UCSD-AML1 (cell line): ENCODE measurements at regions not wholly inside any gene's neighbourhood (a gene's known extent, or its start where the extent isn't known, plus 50 kb on each side); places are given as distances from the start of the nearest gene placed in this dataset.

ENCODE experiments used
- DNase-seq: peaks from one replicate; lab custom pipeline; 2025; ENCODE audit not compliant: unreplicated experiment; lab: John Stamatoyannopoulos, UW

DNA sequence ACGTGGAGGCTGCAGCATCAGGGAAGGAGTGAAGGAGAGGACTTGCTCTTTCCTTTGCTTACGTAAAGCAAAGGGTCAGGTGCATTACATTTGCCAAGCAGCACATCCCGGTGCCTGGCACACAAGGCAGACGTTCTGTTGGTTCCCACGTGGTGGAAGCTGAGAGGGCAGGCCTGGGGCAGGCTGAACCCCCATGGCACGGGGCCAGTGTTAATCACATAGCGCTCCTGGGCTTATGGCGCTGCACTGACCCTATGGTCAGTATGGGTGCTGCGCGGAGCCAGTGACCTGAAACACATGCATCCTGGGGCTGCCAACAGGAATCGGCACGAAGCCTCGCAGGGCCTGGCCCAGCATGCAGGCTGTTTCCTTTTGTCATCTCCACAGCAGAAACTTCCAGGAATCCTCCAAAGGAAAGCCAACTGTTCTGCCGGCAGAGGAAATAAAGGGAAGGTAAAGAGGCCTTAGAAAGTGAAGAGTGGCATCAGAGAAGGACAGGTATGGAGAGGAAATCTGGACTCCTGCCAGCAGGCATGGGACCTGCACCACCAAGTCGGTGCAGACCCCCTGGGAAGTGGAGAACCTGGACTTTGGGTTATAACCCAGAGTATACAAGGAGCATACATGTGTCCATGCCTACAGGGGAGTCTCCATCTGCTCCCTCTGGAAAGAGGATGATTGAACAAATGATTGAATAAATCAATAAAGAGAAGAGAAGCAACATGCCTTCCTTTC lies 560.2 kb downstream of the TCERG1L start:
- DNase-seq = no peak

DNA sequence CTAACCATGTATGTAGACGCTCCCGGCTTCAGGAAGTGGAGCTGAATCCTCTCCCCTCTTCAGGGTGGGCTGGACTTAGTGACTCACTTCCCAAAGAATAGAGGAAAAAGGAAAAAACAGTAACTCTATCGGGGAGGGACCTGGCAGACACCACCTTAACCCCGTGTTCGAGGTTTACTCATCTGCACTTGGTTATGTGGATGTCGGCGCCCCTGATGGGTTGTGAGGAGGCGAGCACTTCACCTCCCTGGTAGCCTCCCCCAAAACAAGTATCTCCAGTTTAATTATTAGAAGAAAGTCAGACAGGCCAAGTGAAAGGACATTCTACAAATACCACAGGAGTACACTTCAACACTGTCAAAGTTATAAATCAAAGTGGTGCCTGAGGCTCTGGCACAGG lies 559.7 kb downstream of the TCERG1L start:
- no peak for DNase-seq

DNA sequence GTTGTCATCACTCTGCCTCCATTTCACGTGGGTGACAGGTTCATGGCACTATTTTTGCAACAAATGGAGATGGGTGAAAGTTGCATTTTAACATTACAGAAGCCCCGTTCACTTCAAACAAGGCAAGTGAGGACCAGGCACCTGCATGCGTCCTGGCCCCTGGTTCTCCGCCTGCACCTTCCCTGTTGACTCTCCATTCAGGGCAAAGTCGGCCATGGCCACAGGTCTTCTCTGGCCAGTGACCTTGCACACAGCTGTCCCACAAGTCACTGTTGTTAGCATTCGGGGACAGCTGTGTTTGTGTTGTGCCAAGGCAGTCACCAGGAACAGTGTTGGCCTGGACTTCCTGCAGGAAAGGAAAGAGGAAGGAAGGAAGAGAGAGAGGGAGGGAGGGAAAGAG lies 554.9 kb downstream of the TCERG1L start:
- no peak for DNase-seq

DNA sequence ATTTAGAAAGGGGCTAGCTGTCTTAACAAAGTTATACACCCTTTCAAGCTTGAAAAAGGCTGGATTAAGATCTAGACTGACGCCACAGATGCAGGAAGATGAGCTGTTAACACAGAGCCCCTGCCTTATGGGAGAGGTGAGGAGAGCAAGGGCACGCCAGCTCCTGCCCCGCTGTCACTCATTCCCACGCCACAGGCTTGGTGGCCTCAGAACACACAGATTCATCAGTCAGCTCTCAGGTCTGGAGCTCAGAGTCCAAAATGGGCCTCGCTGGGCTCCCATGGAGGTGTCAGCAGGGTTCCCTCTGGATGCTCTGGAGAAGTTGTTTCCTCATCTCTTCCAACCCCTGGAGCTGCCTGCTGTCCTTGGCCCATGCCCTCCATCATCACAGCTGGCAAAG lies 554.2 kb downstream of the TCERG1L start:
- DNase-seq = no peak

DNA sequence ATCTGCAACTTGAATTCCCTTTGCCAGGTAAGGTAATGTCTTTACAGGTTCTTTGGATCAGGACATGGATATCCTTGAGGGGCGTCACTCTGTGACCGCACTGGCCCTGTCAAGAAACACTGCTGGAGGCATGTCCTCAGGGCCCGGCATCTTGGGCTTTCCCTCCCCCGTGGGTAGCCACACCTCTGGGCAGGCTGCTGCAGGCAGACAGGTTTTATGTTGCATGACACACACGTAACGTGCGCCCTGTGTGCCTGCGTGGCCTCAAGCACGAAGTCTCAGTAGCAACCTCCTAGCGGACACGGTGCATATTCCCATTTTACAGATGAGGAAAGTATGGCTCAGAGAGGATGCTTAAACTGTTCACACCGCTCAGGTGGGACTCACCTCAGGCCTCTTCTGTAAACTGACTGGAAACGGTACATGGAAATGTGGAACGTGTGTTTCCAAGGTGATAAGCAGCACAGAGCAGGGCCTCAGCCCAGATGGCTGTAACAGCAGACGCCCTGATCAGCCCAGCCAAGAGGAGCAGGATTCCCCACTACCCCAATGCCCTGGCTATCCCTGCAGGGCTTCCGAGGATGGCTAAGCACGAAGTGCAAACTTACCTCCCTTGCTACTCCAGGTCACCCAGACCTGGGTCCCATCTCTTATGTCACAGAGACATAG lies 553.6 kb downstream of the TCERG1L start:
- DNase-seq = no peak

DNA sequence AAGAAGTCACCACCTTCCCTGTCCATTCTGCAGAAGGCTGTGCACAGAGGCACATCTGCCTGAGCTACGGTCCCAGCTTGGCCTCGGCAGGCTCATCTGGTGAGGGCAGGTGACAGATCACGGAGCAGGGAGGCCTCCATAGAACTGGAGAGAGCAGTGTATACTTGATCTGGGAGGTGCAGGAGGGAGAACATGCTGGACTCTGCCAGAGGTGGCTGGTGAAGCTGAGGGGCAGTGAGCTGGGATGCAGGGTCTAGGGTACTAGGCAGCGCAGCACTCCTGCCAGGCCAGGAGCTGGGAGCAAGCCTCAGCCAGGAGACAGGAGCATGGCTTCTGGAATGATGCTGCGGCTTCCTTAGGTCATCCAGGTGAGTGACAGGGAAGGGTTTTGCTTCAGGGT lies 553.0 kb downstream of the TCERG1L start:
- DNase-seq = no peak

DNA sequence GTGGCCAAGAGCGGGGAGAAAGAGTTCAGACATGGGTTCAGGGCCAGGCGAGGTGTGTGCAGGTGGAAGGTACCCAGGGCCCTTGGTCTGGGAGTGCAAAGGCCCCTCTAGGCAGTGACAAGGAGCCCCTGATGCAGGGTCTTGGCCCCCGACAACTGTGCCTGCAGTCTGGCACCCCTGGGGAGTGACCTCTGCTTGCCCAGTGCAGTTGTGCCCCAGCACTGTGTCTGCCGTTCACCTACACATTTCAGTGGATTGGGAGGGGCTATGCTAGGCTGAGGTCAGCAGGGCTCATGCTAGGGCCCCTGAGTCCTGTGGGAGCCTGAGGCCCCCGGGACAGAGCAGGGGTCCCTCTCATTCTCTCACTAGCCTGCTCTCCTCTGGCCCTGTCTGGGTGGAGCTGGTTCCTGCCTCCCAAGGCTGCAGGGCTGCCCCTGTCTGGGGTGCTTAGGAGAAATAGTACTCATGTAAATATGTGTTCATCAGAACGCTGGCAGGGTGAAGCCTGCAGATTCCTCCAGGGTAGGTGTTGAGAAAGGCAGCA lies 550.4 kb downstream of the TCERG1L start:
- no peak for DNase-seq

DNA sequence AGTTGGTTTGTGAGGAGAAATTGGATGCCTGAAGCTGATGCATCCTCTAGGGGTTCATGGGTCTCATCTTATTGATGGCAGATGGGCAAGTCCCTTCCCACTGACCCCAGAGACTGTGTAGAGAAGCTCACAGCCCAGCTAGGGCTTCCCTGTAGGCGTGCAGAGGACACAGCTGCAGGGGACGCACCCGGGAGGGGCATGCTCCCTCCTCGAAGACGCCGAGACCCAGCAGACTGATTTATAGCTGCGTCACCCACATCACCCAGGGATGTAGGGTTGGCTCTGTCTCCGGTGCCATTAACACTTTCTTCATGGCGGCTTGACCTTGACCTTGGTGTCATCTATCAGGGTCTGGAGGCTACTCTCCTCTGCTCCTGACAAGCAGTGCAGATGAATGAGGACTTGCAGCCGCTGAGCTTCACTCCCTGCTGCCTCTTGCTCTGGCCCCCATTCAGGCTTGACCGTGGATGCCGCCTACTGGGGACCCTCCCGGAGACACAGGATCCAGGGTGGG lies 549.7 kb downstream of the TCERG1L start:
- DNase-seq = no peak

DNA sequence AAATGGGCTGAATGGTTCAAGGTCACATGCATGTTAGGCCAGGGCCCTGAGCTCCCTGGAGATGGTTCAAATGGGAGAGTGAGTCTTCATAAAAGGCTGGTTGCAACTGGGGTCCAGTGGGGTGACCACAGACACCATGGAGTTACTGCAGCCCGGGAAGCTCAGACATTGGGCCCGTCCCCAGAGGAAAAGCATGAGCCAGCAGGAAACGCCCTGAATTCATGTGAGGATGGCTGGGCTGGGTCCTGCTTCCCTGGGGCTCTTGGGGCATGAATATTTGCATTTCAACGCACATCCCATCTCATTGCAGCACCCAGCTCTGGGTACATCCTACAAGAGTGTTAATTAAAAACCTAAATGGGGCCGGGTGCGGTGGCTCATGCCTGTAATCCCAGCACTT lies 549.0 kb downstream of the TCERG1L start:
- DNase-seq = no peak

DNA sequence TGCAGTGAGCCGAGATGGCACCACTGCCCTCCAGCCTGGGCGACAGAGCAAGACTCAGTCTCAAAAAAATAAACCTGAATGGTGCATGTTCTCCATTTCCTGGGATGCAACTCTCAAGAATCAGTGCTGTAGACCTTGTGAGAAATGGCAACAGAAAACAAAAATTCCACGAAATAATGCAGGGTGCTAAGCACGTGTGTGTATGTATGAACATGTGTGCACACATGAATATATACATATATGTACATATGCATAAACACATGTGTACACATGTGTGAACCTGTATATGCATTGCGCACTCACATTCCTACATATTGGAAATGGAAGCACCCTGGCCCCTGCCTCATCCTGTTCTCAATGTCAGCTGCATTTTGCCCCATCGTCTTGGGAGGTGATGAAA lies 548.5 kb downstream of the TCERG1L start:
- no peak for DNase-seq

DNA sequence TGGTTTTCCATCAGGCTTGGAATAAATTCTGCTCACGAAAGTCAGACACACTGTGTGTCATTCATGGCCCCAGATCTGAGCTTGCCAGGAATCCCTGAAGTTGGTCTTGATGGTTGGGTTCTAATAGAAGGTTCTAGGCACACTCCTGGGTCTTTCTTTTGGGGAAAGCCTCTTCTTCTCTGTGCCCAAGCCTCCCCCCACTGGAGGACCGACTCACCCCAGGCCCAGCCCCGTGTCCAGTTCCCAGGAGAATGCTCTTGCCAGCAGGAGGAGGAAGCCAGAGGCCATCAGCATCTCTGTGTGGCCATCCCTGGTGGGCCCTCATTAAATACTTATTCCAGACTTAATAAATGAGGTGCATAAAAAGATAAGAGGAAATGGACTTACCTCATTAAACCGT lies 548.0 kb downstream of the TCERG1L start:
- DNase-seq = no peak

DNA sequence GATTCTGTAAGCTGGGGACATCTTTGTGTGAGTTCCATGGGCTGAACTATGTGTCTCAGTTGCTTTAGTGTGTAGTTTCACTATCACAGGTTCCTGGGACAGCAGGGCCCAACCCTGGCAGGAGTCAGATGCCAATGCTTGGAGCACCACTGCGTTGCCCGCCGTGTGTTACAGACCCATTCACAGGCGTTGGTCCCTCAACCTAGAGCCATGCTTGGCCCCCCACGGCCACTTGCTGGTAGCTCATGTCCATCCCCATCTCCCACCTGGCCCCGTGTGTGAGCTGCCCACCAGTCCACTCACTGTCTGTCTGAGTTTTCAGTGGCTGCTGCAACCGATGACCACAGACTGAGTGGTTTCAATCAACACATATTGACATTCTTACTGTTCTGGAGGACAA lies 546.9 kb downstream of the TCERG1L start:
- no peak for DNase-seq

DNA sequence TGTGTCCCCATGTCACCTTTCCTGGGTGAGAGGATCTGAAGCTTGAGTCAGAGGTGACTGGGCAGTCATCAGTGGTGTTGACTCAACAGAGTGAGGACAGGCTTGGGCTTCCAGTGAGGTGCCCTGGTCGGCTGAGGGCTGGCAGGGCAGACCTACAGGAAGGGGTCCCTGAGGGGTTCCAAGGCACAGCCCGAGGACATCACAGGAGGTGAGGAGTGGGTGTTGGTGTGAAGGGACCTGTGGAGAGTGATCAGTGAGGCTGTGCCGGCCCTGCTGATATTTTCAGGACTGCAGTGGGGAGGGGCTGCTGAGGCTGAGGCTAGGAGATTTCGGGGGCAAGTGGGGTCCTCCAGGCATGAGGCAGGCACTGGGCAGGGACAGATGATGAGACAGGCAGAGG lies 545.5 kb downstream of the TCERG1L start:
- DNase-seq = no peak

DNA sequence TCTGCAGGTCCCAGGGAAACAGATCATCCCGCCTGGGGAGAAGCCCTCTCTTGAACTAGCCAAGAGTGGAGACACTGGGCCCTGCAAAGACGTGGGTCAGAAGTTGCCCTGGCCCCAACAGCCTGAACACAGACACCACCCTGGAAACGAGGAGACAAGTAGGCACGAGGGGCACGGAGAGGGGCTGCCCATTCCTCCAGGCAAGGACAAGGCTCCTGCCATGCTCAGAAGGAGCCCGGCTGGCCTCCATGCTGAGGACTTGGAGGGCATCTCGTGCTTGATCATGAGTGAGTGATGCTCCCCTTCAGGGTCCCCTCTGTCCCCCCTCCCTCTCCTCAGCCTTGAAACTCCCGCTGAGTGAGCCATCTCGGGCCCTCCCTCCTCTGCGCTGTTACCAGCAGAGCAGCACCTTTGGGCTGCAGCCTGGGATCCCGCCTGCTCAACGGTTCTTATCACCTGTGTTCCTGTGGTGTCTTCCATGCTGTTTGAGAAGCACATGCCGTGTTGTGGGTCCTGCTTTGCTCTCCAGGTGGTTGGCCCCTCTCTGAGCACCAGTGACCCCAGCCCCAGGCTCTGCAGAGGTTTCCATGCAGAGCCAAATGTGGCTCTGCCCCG lies 544.3 kb downstream of the TCERG1L start:
- no peak for DNase-seq

DNA sequence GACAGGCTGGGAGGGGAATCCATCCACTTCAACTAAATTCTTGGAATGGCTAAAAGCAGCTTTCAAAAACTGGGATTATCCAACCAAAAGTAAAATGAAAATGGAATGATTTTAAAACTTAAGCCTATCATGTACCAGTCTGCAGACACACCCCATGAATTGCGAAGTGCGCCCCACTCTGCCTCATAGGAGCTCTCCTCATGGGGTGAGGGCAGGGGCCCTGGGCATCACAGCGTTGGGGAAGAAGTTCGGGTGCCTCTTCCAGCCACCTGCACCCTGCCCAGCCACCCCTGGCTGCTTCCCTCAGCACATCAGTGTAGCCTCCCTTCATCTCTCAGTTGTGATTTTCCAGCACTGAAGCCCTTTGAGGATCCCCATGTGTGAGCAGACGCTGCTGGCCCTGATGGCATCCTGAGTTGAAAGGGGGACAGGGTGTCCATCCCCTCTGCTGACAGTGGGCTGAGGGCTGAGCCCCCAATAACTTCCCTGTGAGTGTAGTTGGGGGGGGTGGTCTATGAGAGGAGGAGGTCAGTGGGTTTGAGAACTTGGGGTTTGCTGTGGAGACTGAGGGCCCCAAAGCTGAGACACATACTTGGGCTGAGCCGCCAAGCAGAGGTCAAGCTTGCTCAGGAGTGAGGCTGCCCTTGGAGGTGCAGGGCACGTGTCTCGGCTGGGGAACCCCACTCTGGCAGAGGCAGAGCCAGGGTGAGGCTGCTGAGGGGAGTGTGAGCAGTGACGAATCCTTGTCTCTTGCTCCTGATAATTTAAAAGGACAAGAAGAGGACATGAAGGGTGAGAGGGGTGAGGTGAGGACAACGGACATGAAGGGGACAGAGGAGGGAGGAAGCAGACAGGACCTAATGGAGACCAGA lies 542.1 kb downstream of the TCERG1L start:
- no peak for DNase-seq

DNA sequence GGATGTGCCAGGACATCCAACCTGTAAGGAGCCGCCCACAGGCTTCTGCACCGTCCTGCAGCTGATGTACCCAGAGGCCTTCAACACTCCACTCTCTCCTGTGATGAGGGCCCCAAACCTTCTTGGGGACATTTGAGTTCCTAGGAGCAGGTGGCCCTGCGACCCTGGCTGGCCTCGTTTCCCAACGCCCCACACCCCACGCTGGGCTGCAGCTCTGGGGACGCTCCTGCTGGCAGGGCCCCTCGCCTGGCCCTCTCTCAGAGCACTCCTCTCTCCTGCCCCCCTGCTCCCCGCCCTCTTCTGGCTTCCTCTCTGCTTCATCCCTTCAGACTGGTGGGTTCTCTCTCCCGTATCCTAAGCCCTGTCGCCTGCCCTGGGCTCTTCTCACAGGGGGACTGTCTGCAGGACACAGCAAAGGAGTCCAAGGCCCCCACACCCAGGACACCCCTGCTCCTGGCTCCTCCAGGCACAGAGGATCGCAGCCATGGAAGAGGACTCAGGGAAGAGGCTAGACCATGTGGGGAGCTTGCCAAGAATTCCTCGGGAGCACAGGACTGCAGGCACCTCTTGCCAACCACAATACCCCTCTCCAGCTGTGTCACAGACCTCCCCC lies 541.4 kb downstream of the TCERG1L start:
- DNase-seq = no peak

DNA sequence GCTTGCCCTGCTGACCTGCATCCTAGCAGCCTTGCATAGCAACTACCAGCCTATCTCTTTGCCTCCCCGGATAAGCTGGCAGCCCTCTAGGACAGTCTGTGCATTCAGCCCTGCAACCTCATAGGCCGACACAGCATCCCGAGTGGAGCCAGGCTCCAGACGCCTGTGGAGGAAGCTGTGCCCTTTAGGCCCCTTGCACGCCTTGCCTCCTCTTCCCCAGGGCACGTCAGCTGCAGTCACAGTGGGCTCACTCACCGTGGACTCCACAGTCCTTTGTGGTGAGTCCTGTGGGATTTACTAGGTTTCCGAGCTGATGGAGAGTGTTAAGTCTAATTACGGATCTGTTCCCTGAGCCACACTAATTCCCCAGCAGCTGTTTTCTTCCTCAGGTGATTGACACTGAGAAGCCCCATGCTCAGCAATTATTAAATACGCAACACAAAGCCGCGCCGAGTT lies 540.0 kb downstream of the TCERG1L start:
- no peak for DNase-seq

DNA sequence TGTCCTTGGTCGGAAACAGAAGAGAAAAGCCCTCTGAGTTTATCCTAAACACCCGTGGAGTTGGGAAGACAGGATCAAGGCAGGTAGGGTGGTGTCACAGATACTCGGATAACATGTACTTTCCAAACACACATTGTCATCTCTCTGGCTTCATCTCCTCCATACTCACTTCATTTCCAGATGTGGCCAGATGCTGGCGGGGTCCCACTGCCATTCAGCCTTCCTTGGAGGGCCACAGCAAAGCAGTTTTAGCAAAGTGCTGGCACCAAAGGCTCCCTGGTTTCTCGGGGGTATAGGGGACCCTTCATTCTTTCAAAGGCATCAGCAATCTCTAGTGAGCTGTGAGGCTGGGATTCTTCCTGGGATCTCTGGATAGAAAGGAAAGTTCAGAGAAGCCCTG lies 539.5 kb downstream of the TCERG1L start:
- DNase-seq = no peak

DNA sequence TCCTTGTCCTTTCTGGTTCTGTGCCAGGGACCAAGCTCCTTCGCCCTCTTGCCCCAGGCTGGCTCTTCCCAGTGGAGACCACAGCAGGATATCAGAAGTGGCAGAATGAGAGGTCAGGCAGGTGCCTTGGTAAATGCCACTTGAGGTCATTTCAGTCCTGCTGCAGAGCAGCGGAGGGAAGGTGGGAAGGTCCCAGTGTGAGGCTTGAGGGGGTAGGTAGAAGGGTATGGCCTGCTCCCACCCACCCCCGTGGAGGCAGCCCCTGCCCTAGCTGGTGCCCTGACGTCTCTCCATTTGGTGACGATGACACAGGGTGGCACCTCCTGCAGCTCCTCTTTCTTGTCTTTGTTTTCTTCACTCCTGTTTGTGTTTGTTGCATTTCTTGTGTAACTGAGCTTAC lies 538.8 kb downstream of the TCERG1L start:
- no peak for DNase-seq

DNA sequence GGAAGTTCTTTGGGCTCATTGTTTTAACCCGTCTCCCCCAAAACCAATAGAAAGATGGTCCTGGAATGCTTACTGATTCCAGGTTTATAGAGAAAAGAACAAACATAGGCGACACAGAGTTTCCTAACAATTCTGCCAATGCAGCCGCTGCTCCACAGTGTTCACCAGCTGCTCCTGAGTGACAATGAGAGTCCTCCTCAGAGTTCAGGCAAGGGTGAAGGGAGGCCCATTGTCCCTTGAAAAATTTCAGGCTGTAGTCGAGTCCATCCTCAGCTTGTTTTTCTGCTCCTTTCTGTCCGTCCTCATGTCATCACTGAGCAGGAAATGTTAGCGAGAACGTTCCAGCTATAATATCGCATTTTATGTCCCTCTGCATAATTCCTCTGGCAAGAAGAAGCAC lies 537.6 kb downstream of the TCERG1L start:
- DNase-seq = no peak

DNA sequence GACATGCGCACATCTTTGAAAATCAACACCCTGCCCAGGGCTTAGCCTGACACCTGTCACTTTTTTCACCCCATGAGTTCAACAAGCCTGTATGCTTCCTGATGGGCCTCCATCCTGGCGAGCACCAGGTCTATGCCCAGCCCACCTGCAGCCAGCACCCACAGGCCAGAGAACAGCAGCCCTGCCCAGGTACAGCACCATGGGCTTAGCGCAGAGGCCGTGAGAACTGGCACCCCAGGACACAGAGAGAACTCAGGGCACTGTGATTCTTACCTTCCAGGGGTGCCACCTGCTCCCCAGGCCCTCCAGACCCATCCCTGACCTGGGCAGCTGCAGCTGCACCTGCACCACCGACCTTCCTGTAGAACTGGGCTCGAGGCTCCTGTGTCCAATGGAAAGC lies 536.6 kb downstream of the TCERG1L start:
- DNase-seq = no peak
